Frontal cortex (tissue), 3 donors: ENCODE measurements at regions not wholly inside any gene's neighbourhood (a gene's known extent, or its start where the extent isn't known, plus 50 kb on each side); places are given as distances from the start of the nearest gene placed in this dataset.

ENCODE experiments used
- DNase-seq, 2 donors: peaks; one replicate each; pipeline ENCODE4 v3.0.0; 2012; ENCODE audit warnings: low spot score in 2 of 2
- FAIRE-seq: peaks from 2 replicates; lab custom pipeline; 2012; peaks lifted over from hg19 to GRCh38; lab: Jason Lieb, UNC
- donor health status: control.
- donor health status: control.
- donor health status: control.

DNA sequence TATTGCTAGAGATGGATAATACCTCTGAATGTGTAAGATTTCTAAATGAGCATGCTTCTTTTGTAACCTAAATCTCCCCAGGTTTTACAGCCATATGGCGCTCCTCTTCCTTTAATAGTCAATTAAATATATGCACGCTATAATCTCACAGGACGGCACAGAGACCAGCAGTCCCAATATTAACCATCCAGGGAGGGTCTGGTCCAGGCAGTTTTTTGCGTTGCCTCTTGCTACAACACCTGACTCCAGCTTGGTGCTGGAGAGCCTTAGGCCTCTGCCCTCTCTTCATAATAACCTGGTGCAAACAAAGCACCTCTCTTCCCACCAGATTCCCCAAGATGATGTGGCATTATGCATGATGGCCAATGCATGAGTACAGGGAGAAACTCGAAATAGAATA, 183.4 kb downstream of the LY86 start:
- DNase-seq (no peak), FAIRE-seq (no peak)

DNA sequence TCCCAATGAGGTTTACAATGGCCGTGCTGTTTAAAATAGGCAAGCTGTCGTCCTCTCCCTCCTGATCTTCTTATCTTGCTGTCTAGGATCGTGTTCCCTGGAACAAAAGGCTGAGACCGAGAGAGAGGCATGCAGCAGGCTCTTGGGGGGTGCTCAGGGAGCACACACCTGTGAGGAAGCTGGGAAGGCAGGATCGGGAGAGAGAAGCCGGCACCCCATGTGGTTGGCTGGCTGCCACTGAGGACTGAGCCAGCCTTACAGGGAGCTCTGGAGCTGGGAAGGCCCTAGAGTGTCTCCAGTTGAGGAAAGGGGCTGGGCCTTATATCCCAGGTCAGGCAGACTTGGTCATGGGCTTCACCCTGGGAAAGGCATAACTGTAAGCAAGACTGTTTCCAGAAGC, 184.2 kb downstream of the LY86 start:
- DNase-seq (no peak), FAIRE-seq (no peak)

DNA sequence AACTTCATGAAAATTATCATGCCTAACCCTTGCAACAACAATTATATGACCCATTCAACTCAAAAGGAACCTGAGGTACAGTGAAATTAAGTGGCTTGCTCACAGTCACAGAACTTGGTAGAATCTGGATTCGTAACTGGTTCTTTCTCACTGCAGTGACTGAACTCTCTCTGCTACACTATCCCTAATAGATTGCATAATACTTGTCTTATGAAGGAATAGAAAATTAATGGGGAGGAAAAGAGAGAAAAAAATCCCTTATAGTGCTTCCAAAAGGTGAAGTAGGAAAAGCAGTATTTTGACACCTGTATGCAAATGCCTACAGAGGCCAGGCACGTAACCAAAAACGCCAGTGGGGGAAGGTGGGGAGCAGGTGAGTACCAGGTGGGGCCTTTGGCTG, 186.6 kb downstream of the LY86 start:
- no peak for FAIRE-seq
- DNase-seq, result no peak

DNA sequence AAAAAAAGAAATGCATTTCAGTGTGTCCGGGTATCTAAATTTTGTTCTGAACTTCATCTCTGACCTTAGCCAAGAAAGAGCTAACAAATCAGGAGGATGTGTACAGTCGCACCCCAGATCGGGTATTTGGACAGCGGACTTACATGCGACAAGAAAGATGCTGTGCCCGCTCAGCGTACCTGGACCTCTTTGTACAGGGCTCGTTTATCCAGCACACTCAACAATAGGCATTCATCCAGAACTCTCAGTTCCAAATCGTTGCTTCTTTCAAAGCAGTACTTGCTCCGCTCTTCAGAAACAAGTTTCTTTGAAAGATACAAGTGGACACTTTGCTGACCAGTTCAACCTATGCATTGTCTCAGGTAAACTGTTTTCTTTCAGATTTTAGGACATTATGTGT, 191.7 kb downstream of the LY86 start:
- DNase-seq (no peak), FAIRE-seq (no peak)

DNA sequence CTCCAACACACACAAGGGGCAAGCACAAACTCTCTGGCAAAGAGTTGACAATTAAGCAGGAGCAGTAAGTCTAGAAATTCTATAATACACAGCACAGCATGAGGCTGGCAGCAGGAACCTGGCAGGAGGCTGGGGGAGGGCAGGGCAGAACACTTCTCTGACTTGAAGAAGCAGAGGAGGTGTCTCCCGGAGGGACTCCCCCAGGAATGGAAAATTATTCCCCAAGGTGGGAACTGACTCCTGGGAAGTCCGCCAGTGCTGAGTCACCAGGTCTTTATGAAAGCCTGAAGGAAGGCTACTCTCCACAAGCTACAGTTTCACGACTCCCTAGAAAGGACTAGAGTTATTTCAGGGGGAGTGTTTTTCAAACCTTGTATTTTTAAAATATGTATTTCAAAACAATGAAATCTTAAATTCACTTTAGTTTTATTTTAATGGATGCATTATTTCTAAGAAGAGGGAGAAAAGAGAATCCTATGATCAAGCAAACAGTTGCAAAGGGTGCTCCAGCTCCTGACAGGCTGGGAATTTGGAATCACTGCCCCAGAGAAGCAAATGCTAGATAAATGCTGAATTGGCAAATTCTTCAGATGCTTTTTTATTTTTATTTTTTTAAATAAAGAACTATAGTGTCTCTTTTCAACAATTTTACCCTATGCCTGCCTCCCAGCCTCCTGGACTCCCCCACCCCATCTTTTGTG, 192.8 kb downstream of the LY86 start:
- DNase-seq (no peak), FAIRE-seq (no peak)

DNA sequence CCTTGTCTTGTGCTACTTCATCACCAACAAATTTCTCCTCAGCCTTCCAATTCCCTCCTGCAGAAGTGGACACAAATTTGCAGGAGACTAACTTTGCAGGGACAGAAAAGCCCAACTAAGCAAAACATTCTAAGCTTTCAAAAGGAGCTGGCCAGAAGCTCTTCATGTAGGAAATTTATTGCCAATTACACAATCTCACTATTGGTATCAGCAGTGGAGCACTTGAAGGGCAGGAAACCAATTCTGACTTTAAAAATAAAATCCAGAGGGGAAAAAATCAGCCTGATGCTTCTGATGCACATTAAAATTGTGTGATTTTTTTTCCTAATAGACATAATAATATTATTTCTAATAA, 193.3 kb downstream of the LY86 start:
- no peak for DNase-seq
- FAIRE-seq, result no peak

DNA sequence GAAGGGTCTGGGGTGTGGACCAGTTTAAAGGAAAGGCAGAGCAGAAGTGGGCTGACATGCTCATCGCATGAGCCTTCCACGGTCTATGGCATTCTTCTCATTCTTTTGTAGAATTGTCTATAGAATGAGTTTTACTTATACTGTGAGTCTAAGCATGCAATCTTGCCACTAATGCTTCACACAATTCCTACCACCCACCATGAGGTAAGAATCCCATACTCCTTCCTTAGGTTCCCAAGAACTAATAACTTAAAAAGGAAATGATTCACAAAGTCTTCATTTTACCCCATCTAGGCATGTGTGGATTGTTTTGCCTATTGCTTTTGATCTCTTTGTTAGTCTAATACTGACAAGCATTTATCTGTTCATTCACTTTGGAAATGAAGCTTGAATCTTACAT, 195.2 kb downstream of the LY86 start:
- no peak for DNase-seq
- no peak for FAIRE-seq

DNA sequence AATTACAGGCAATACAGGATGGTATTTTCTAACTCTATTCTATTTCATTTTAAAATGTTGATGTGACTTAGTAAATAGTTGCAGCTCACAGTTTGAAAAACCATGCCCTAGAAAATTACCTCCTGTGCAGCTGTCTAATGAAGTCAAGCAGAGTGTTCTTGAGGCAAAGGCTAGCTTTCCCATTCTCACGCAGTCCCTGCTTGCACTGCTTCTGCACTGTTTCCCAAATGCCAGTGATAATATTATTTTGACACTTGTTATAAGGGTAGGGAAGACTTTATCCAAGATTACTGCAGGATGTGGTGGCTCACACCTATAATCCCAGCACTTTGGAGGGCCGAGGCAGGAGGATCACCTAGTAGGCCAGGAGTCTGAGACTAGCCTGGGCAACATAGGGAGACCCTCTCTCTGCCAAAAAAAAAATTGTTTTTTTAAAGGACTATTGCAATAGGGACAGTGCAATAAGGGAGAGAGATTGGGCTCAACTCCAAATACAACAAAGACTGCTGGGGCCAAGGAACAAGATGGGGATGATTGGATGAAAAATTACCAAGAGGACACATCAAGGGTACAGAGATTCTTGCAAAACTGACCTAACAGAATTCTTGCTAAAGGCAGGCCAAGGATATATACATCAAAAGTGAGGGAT, 196.1 kb downstream of the LY86 start:
- no peak for FAIRE-seq
- DNase-seq, result no peak

DNA sequence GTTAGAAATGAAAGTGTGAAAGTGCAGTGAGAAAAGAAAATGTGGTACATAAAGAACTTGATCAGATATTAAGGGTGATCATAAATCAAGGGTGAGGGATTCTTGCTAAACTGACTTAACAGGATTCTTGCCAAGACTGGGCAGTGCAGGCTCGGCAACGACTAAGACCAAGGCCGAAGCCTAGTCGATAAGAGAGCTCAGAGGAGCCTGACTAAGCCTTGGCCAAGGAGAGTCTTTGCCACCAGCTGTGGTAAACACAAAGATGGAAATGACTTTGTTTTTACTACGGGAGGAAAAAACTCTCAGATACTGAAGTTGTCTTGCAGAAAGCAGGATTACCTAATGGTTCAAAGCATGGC, 196.6 kb downstream of the LY86 start:
- DNase-seq (no peak), FAIRE-seq (no peak)

DNA sequence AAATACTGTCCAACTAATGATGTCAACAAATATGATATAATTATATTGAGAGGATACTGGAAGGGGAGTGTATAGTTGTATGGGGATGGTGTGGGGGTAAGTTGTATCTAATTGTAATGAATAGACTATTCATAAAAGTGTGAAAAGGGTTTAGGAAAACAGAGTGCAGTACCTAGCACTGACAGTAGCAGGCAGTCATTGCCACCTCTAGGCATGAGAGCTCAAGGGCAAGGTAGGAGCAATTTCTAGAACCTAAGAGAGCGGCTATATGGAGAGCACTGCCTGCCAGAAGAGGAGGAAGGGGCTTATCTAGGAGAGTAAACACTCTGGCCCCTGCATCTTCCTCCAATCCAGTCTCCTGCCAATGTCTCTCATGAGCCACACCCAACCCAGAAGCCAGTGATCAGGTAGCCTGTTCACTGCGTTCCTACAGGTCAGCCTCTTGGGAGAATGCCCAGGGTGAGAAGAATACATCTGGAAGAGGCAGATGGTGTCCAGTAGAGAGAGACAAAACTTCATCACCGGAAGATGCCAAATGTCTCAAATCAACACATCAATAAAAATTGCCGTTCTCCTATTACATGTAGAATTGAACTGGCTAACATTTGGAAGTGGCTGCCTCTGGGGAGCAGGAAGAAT, 200.0 kb downstream of the LY86 start:
- FAIRE-seq (no peak), DNase-seq (no peak)

DNA sequence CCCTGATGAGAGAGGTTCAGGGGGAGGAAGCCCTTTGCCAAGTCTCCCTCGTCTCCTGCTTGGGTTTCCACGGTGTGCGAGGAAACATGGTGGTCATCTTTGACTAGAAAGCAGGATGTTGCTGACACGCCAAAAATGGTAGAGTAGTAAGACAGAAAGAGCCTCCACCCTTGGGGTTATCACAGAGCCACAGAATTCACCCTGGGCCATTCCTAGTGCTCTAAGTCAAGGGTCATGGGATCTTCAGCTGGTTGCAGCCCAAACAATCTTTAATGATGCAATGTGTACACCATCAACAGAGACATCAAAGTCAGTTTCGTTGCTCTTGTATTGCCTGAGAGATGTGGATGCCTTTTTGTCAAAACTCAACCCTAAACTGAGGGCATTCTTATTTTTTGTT, 201.9 kb downstream of the LY86 start:
- DNase-seq (no peak), FAIRE-seq (no peak)

DNA sequence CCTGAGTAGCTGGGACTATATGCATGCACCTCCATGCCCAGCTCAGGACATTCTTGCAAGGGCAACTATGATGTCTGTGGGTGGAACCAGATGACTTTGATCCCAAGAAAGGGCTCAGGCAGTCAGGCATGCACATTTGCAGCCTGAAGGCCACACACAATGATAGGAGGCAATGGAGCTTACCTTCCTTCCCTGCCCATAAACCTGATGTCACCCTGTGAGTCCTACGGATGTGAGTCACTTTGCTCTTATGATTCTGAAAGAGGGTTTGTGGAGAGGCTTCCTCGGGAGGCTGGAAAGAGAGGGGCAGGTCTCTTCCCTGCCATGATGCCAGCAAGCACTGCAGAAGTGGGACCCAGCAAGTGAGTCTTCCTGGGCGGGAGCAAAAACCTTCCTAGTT, 202.4 kb downstream of the LY86 start:
- no peak for DNase-seq
- FAIRE-seq, result no peak

DNA sequence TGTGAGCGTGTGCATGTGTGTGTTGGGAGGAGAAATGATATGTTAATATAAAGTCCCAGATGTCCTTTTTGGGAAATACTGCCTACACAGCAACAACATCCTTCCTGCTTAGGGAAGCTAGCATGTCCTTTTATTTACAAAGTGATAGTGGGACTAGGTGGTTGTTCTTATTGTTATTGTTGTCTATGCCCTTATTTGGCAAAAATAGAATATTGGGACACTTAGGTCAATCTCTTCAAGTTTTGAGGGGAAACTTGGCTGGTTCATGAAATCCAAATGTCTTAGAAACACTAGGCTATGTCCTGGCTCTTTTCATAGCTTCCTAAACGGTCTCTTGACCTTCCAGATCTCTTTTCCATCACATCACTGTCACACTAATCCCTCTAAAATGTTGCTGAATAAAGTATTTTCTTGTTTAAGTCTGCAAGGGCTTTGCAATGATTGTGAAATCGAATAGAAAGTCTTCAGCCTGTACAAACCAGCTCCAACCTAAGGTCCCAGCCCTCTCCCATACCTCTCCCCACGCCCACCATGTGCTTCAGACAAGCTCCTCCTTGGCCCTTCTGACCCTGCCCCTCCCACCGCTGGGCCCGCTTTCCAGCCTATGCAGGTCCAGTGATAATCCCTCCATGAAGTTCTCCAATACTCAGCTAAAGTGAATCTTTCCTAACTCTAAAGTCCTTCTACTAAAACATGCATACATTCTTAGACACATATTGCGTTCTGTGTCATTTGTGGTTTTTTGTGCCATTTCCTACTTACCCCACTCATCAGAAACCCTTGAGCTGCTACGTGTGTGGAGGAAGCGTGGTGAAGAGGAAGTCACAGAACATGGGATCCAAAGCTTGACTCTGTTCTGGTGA, 205.1 kb downstream of the LY86 start:
- DNase-seq (no peak), FAIRE-seq (no peak)

DNA sequence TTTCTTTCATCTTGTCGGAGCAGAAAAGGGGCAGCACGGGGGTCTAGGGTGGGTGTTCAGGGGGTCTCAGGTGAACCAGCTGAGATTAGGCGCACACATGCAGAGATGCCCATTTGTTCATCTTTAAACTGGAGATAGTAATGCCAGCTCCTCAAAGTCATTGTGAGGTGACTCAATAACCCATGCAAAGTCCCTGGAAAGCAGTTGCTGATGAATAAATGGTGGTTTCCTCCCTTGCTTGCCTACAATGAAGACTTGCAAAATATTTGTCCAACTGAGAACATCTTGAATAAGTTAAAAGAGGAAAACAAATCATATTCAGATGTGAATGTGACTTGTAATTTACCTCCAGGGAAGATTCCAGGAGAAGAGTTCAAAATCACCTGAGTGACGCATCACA, 206.9 kb downstream of the LY86 start:
- DNase-seq, result no peak
- no peak for FAIRE-seq

DNA sequence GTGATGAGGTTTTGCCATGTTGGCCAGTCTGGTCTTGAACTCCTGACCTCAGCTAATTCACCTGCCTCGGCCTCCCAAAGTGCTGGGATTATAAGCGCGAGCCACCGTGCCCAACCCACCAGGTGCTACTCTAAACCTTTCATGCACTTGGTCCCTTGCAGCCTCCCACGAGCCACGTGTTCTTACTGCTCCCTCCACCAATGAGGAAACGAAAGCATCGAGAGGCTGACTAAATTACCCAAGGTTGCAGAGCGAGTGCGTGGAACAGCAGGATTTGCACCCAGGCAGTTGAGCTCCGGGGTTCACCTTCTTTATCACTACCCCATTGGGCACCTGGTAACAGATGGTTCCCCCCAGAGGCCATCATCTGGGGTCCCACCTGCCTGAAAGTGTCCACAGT, 208.3 kb downstream of the LY86 start:
- DNase-seq (no peak), FAIRE-seq (no peak)

DNA sequence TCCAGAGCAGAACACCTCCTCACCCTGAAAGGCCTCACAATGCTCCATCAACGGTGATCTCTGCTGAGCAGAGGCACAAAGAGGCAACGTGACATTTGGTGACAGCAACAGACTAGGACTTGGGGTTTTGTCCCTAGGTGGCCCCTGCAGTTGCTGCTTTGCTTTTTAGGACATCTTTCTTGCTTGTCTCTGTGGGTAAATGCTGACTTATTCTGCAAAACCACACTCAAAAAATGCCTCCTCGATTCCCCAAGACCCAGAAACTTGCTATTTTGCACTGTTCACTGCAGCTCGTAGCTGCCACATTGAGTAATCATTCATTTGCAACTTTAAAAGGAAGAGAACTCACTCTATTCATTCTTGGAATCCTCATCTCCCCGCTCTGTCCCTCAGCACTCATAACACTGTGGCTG, 209.9 kb downstream of the LY86 start:
- no peak for FAIRE-seq
- DNase-seq, result no peak

DNA sequence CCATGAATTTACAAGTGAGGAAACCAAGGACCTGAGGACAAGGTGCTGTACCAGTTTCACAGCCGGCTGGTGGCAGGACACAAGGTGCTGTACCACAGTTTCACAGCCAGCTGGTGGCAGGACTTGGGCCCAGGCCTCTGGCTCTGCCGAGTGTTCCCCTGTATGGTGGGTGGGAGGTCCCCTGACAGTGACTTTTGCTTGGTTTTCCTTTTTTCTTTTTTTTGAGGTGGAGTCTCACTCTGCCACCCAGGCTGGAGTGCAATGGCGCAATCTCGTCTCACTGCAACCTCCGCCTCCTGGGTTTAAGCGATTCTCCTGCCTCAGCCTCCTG, 212.4 kb downstream of the LY86 start:
- DNase-seq, result no peak
- no peak for FAIRE-seq

DNA sequence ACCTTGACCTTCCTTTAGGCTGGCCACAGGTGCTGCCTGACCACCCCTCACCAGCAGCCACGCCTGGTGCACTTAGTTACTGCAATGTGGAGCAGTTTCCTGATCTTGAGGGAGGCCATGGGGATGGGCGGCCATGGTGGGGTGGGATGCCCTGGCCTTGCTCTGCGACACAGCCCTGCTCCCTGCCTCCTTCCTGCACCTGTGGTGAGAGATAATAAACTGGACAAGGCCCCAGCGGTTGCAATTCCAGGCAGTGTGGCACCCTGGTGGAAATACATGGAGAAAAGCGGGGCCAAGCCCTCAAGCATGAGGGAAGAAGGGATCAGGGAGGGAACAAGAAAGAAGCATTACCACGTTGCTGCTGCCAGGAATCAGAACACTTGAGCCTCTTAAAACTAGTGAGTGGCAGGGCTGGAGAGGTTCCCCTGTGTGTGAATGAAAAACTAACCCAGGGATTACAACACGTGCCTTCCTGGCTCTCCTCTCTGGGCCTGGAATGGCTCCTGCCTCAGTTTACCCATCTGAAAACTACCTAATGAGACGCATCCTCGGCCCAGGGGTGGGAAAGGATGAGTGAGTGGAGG, 213.2 kb downstream of the LY86 start:
- no peak for DNase-seq
- no peak for FAIRE-seq

DNA sequence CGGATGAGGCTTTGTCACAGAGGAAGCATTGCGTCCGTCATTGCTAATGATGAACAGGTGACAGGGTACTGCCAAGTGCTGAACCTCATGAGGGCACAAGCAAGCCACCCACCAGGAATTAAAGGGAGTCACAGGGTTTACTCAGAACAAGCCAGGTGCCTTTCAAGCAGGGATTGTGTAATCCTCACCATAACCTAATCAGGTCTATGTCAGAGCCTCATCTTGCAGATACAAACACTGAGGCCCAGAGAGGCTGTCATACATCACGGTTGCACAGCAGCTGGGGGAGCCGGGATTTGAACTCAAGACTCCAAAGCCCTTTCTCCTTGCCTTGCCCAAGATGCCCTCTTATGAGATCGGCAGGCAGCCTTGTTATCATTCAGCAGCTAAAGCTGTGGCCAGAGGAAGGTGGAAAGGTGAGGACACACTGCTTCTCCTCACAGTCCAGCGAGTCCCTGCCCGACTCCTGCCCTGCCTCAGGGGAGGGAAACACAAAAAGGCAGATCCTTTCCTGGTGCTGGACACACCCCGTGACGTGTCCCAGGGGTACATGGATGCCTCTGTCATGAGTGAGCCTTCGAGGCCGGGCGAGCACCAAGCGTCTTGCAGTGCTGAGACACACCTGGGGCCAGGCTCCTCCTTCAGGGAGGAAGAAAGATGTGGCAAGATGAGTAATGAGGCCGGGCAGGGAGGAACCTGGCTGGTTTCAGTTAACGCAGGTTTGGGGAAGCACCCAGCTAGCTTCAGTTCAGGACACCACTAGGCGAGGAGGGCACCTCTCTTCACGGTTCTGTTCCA, 214.9 kb downstream of the LY86 start:
- FAIRE-seq (no peak), DNase-seq (no peak)
